ENCODE measurements at regions not wholly inside any gene's neighbourhood (a gene's known extent, or its start where the extent isn't known, plus 50 kb on each side); places are given as distances from the start of the nearest gene placed in this dataset.

- TF ChIP-seq CTCF (IDR thresholded peaks at IDR 0.05) (peak; percentile 8 to 49 (median 30)), POLR2A (IDR thresholded peaks at IDR 0.05) (no peak)
Observed at GRCh38 chr2:147045113-147045512, 799.7 kb upstream of the ACVR2A start.
